Panc1 (cell line): ENCODE measurements at regions not wholly inside any gene's neighbourhood (a gene's known extent, or its start where the extent isn't known, plus 50 kb on each side); places are given as distances from the start of the nearest gene placed in this dataset.

Experiments
- ATAC-seq: fragments of 200-7000 bp; cut with Tn5 transposase; 2 replicates; pipeline ENCODE4 v1.9.1; 2020; ENCODE audit warnings: mild to moderate bottlenecking, moderate library complexity
- BruUV-seq: library from RNA; stranded (reverse); fragments of 400-500 nt; replicated peaks from 2 replicates; lab custom pipeline; 2021; lab: Mats Ljungman, UMichigan
- CTCF ChIA-PET: fragments of 300-600 bp; sonication (Branson Sonifier 250); formaldehyde crosslinking; loops from one replicate; lab custom pipeline; 2022; ENCODE audit warnings: antibody characterized with exemption; lab: Charles Lee
- POLR2A ChIA-PET: fragments of 300-600 bp; sonication (Branson Sonifier 250); formaldehyde crosslinking; loops from one replicate; lab custom pipeline; 2022; ENCODE audit warnings: antibody characterized with exemption; lab: Charles Lee
- DNase-seq: peaks from one replicate; pipeline ENCODE4 v3.0.0-alpha.2; 2010; ENCODE audit warnings: low read depth, low spot score
- H3K27ac ChIP-seq: 2 replicates; pipeline ENCODE4 v1.5.1; 2011; ENCODE audit warnings: mild to moderate bottlenecking, low read length, inconsistent platforms
- H3K27me3 ChIP-seq: fragments of 200-500 bp; sonication (Bioruptor generic); 2 replicates; pipeline ENCODE4 v1.6.0; 2014; ENCODE audit warnings: low read length, inconsistent platforms; ENCODE audit not compliant: control insufficient read depth, insufficient read depth
- H3K36me3 ChIP-seq: fragments of 200-500 bp; sonication (Bioruptor generic); 2 replicates; pipeline ENCODE4 v1.5.1; 2014; ENCODE audit warnings: inconsistent platforms, mild to moderate bottlenecking, low read length, moderate library complexity; ENCODE audit not compliant: control insufficient read depth, insufficient read depth
- H3K4me1 ChIP-seq: 2 replicates; pipeline ENCODE4 v1.5.1; 2011; ENCODE audit warnings: inconsistent platforms, mild to moderate bottlenecking, low read length, moderate library complexity; ENCODE audit not compliant: control insufficient read depth, insufficient read depth
- H3K4me3 ChIP-seq, 2 experiments: 2 replicates each; pipeline ENCODE4 v1.5.1; 2011 to 2012; ENCODE audit warnings: low read depth in 2 of 2, low read length in 2 of 2, mild to moderate bottlenecking in 2 of 2, inconsistent platforms in 1 of 2, moderate library complexity in 1 of 2
- H3K9me3 ChIP-seq: fragments of 200-500 bp; sonication (Bioruptor generic); 2 replicates; pipeline ENCODE4 v1.5.1; 2014; ENCODE audit warnings: low read depth, mild to moderate bottlenecking, inconsistent platforms, low read length, moderate library complexity; ENCODE audit not compliant: control insufficient read depth, insufficient read depth
- CTCF ChIP-seq: fragments of 450-650 bp; IDR thresholded peaks from 2 replicates; pipeline ENCODE4 v1.5.1; 2017; ENCODE audit warnings: mild to moderate bottlenecking
- POLR2AphosphoS5 ChIP-seq: IDR thresholded peaks from 2 replicates; pipeline ENCODE4 v1.6.1; 2012; ENCODE audit warnings: mild to moderate bottlenecking, low read depth, low read length, moderate library complexity
- REST ChIP-seq, 2 experiments: IDR thresholded peaks; 2 replicates each; pipeline ENCODE4 v1.6.1; 2011 to 2012; ENCODE audit warnings: low read depth in 2 of 2, control low read depth in 1 of 2, low read length in 1 of 2, mild to moderate bottlenecking in 1 of 2, moderate library complexity in 1 of 2; ENCODE audit not compliant: insufficient read depth in 1 of 2
- SIN3A ChIP-seq: IDR thresholded peaks from 2 replicates; pipeline ENCODE4 v1.6.1; 2012; ENCODE audit warnings: low read depth, mild to moderate bottlenecking, low read length, moderate library complexity, borderline replicate concordance; ENCODE audit not compliant: insufficient read depth
- TCF7L2 ChIP-seq: IDR thresholded peaks from 2 replicates; pipeline ENCODE4 v1.6.1; 2011; ENCODE audit warnings: mild to moderate bottlenecking, low read depth, low read length, inconsistent platforms
- in situ Hi-C: cut with HindIII; loops from 2 replicates; pipeline ENCODE4 v1.10.0; 2016; ENCODE audit warnings: low sequenced_read_pairs, low pct_unique_long_range_greater_than_20kb
- intact Hi-C: fragments of 100-400 bp; cut with micrococcal nuclease; formaldehyde crosslinking; loops from one replicate; pipeline ENCODE4 v1.10.0; 2022; ENCODE audit not compliant: unreplicated experiment

GRCh38 chr20:59458645-59459044, 145.7 kb upstream of the PHACTR3 start:
- CTCF ChIA-PET = interaction anchor here (0.6 kb wide), 1 partner anchor 36 kb away, joined by 9 read pairs; no protein-coding TSS in a partner anchor
- in situ Hi-C loops (no loop called here), intact Hi-C loops (no loop called here)
- Histone ChIP-seq H3K27ac (no peak overlapping the region), H3K4me3 (no peak overlapping the region), H3K36me3 (no peaks in the 10 kb centered on the region), H3K9me3 (no peaks in the 10 kb centered on the region), H3K27me3 (peaks cover 3% of the 10 kb centered on the region; the same call in 1 of the 2 replicates), H3K4me1 (no peaks in the 10 kb centered on the region)
- ATAC-seq (no peak), DNase-seq (no peak)
- no peak for TF ChIP-seq POLR2AphosphoS5
- no peak for TF ChIP-seq REST (IDR thresholded peaks at IDR 0.05; ENCODE audit: insufficient read depth in 1 of 2, low read depth in 2 of 2, low read length in 1 of 2)
- TF ChIP-seq CTCF = no peak
- TF ChIP-seq SIN3A = no peak
- TF ChIP-seq TCF7L2 = no peak
- no TSS peak for BruUV-seq
- POLR2A ChIA-PET = no interaction called here

GRCh38 chr20:59459586-59459985, 144.8 kb upstream of the PHACTR3 start:
- ChIA-PET CTCF (no interaction called here), POLR2A (no interaction called here)
- no peak overlapping the region for H3K27ac ChIP-seq
- H3K36me3 ChIP-seq = no peaks in the 10 kb centered on the region
- H3K4me3 ChIP-seq = no peak overlapping the region
- TF ChIP-seq TCF7L2 = no peak
- no peak for TF ChIP-seq SIN3A
- no peak for TF ChIP-seq POLR2AphosphoS5
- TF ChIP-seq REST (IDR thresholded peaks at IDR 0.05; ENCODE audit: insufficient read depth in 1 of 2, low read depth in 2 of 2, low read length in 1 of 2) = no peak
- TF ChIP-seq CTCF = no peak
- DNase-seq (no peak), ATAC-seq (no peak)
- in situ Hi-C loops = no loop called here
- no peaks in the 10 kb centered on the region for H3K9me3 ChIP-seq
- H3K27me3 ChIP-seq = peaks cover 3% of the 10 kb centered on the region; the same call in 1 of the 2 replicates
- no peaks in the 10 kb centered on the region for H3K4me1 ChIP-seq
- BruUV-seq = no TSS peak
- intact Hi-C loops = no loop called here
